Ammon's horn (tissue), 1 donor: ENCODE measurements at regions not wholly inside any gene's neighbourhood (a gene's known extent, or its start where the extent isn't known, plus 50 kb on each side); places are given as distances from the start of the nearest gene placed in this dataset.
"Not testable (repeated sequence)": the region's sequence is repeated elsewhere in the genome, so short reads cannot be mapped to it uniquely, and the experiment has no call there.

Source experiments
- DNase-seq: peaks from one replicate; pipeline ENCODE4 v3.0.0-alpha.2; 2016; ENCODE audit warnings: low spot score

DNA sequence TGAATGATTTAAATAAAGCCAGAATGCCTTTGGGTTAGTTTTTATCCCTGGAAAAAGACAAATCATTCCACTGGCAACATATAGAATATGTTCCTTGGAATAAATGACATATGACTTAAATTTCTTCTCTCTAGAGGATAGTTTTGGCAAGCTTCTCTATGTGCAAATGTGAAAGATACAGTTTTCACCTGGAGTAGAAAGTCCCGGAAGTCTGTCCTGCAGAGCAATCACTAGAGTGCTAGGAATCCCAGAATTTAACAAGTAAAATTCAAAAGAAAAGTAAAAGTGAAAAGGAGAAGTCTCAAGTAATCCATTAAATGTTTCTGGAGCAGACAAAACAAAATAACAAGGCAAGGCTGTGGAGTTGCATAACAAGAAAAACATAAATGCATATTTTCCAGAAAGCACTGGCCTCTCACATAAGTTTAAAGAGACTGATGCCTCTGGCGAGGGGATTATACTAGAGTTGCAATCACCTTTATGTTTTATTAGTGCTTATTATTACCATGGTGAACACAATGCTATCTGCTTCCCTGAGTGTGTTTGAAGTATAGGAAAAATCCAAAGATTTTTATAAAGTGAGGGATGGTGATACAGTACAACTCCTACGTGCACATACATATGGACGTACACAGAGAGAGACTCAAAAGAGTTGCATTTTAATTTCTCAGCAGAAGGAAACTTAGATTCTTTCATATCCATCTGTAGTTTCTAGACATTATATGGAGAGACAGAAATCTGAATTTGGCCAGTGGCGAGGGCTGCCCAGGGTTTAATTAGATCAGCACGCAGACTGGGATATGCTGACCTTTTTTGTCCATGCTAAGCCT, 188.3 kb upstream of the ANKRD55 start:
- no peak for DNase-seq

DNA sequence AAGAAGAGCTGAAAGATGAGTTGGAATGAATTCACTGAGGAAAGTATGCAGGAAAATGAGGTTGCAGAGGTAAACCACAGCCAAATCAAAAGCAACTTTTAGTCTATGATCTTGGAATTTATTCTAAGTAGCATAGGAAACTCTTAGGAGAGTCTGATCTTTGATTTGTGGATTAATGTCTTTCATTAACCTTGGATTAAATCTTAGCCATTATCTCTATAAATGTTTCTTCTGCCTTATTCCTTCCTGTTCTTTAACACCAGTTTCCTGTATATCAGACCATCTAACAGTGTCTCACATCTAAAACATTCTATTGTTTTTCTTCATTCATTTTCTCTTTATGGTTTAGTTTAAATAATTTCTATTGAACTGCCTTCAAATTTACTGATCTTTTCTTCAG, 187.2 kb upstream of the ANKRD55 start:
- no peak for DNase-seq

DNA sequence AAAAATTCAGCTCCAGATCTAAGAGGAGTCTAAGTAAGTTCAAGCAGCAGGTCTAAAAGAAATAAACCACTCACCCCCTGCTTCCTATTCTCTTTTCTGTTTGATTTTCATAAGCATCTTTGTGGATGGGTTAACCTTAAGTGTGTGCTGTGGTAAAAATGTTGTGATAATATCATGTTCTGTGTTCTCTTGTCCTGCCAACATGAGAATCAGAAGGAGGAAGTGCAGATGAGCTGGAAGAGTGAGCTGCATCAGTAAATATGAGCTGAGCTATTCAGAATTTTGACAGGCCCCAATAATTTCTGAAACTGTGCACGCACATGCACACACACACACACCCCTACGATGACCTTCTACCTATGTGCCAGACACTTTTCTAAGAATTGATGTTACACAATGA, 186.5 kb upstream of the ANKRD55 start:
- DNase-seq: no peak

DNA sequence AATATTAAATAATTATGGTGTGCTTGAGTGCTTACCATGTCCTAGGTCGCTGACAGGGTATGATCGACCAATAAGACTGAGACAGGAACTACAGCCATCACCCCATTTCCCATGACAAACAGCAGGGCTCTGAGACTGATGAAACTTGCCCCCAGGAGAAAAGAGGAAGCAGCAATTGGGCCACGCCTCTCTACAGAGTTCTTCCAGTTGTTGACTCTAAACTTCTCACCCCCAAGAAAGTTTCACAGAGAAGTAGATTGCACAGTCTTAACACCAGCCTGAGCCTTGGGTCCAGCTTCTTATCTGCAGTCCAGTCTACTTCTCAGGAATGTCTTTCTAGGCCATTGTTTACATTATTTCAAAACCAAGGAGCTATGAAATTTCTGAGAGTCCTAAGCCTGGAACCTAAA, 182.2 kb upstream of the ANKRD55 start:
- DNase-seq: peak; percentile 67

DNA sequence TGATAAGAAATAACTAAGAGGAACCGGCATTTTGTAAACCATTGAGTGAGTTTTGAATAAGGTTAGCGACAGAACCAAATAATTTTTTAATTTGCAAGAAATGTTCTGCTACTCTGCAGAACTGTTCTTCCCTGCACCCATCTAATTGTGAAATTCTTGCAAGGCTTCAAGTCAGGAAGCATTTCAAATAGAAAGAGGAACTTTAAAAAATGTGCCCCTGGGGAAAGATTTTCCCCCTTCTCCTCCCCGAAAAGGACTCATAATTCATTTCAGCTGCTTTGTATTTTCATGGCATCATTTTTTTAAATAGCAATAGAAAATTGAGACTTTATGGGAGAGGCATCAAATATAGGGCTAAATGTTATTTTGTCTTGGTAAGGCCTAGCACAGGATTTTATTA, 180.9 kb upstream of the ANKRD55 start:
- no peak for DNase-seq

DNA sequence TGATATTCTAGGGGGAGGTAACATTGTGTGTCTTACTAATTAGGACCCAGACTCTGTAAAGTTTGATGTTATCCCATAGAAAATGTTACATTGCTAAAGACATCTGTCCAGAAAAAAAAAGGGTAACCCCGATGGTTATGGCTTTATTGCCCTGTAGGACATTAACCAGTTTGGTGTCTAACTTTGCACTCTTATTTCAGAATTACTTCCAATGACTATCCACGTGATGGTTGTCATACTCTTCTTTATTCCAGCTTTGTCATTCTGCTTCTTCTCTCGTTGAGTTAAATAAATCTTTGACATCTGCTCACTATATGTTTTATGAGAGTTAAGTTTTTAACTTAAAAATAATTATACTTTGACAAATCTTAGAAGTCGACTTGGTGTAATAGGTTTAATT, 180.4 kb upstream of the ANKRD55 start:
- DNase-seq: no peak

DNA sequence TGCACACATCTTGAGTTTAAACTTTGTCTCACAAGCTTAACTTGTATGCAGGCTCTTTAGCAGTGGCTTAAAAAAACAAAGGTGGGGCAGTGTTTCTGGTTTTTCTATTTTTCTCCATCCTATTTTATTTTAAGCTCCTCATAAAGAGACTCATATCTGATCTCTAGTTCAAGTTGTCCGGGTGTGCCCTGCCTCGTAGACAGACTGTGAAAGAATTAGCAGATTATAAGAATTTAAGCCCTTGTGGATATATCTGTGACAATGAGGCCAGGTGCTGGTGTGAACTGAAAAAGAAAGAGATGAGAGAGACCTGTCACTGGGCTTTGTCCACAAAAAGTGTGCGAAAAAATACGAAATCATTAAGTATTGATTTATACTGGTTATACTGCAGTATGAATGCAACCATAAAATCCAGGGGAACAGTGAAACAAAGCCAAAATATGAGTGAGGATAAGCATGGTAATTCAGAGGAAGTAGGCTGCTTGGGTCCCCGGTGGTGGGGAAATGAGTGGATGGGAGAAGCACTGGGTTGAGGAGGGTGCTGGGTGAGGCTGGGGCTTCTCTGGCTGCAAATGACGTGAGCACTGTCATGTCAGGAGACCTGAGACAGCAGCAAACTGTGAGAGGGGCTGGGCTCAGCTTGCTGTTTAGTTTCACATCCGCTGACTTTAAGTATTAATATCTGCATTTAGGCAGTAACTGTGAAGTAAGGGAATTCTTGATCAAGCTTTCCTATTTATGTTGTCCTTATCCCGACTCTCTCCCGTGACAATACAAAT, 179.7 kb upstream of the ANKRD55 start:
- peak; percentile 74 for DNase-seq

DNA sequence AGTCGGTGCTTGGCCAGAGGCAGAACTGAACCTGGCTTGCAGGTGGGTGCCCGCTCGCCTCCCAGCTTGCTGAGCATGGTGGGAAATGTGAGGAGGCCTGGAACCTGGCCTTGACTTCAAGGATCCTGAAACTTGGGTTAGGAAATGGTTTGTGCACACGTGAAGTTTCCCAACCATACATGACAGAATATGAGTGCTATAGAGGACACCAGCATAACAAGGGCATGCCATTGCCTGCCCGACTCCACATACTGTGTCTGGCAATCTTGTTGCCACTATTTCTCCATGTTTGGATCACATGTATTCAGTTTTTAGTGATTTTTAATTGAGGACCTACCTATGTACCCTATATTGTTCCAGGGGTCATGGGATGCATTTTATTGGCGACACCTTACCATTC, 177.6 kb upstream of the ANKRD55 start:
- no peak for DNase-seq

DNA sequence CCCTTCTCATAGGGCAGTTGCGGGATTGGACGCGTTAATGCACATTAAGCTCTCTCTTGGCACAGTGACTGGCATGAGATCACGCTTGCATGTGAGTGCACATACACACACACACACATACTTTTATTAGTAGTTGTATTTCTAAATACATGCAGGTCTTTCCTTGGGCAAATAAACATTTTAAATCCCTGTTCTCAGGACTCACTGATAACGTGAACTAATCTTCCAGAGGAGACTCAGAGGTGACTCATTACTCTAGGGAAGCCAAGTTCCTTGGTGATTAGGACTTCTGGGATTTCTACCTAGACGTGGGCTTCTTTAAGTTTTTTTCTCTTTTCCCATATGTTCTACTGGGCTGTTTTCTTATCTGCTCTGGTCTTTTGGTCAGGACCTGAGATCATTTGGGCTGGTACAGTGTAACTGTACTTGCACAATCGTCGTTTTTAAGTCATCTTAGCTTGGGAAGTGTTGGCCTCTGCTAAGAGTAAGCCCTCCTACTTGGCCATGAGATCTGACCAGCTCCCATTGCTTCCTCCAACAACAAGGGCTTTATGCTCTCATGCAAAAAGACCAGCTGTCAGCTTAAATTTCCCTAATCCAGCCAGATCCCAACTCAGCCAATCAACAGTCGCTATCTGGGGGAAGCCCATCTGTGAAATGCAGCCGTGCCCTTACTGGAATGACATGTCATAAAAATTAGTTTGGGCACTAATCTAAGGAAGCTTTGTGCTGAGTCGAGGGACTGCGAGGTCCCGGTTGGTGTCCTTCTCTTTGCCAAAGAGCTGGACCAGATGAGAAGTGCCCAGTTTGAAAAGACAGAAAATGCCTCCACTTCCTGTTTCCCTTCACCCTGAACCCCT, 176.4 kb upstream of the ANKRD55 start:
- peak; percentile 59 for DNase-seq

DNA sequence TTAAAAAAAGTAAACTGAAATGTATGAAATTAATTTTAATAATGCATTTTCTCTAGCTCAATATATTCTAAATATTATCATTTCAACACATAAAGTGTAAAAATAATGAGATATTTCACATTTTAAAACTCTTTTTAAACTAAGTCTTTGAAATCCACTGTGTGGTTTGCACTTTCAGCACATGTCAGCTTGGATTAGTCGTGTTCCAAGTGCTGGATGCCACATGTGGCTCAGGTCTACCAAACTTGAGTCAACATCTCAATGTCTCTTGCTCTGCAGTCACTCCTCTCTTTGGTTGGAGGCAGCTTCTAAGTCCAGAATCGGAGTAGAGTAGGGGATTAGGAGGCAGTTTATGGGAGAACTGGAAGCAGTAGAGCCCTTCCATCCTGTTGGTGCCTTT, 173.7 kb upstream of the ANKRD55 start:
- no peak for DNase-seq

DNA sequence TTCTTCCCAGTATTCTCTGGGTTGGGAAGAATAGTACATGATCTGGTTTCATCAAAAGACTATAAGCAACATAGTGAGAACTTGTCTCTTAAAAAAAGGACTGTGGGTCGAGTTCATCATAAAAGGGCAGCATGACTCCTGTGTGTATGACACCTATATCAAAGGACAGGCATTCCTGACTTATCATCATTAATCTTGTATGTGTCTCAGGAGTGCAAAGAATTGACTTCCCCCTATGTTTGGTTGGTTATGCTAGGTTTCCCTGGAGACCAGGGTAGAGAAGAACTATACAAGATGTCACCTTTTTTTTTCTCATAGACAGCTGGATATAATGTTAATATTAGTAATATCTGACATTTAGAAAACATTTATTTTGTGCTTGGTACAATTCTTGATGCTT, 173.1 kb upstream of the ANKRD55 start:
- no peak for DNase-seq

DNA sequence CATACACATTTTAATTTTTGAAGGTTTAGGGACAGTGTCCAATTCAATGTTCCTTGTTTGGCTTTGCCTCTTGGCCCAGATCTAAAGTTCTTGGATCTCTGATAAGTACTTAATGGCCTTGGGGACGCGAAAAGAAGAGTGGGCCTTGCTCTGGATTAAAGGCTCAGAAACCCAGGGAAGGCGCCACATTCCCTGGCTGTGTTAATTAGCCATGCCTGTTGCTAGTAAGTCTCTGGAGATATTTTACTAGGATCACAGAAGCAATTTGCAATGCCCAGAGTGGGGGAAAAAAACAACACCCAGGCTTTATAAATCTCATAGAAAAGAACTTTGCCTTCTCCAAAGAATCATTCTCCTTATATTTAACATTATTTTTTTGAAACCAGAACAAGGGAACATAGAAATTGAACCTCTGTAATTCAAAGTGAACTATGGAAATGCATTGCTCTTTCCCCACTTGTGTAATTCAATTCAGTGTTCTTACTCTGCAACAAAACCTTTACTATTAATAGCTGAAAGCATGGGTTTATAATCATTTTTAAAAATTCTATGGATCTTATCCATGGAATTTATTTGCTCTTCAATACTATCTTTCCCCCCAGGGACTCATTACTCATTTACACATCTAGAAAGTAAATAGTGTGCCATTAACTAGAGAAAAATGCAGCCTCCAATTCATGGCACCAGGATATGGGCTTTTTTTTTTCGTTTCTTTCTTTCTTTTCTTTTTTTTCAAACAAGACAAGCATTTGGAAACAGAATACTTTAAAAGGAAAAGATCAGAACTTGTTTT, 172.2 kb upstream of the ANKRD55 start:
- DNase-seq: no peak

DNA sequence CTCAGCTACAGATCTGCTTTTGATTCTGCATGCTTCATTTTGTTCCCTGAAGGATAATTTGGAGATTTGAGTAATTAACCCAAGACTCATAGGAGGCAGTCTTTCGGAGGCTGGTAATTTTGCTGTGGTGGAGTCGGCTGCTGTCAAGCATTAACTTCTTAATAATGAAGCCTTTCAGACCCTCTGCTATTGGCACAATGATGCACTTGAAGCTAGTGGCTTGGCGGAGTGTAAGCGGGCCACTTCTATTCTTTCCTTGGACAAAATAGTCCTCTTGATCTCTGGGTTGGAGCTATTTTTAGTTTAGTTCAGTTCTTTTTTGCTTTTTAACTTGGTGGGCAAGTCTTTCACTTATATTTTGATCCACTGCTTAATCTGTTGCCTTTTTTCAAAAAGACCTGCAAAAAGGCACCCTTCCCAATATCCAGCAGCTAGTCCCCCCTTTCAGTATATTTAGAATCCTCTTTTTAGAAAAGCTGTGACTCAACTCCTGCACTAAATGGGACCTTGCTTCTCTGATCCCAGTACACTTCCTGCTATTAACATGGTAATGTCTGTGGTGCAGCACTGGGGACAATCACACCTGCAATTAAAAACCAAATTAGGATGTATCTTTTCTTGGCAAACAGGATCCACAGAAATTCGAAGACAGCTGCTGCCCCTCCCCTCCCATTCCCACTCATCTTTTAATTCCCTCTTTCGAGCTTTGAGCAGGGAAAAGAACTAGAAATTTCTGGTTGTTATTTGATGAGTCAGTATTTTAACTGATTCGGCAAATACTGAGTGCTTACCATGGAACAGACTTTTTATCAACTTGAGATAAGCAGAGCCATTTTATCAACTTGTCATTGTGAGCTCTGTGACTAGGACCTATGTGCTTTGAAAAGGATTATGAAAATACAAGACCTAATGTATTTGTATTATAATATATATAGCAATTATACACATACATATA, 169.4 kb upstream of the ANKRD55 start:
- peak; percentile 64 for DNase-seq

DNA sequence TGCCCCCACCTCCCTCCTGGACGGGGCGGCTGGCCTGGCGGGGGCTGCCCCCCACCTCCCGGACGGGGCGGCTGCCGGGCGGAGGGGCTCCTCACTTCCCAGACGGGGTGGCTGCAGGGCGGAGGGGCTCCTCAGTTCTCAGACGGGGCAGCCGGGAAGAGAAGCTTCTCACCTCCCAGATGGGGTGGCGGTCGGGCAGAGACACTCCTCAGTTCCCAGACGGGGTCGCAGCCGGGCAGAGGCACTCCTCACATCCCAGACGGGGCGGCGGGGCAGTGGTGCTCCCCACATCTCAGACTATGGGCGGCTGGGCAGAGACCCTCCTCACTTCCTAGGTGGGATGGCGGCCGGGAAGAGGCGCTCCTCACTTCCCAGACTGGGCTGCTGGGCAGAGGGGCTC, 164.7 kb upstream of the ANKRD55 start:
- DNase-seq: not testable (repeated sequence)

DNA sequence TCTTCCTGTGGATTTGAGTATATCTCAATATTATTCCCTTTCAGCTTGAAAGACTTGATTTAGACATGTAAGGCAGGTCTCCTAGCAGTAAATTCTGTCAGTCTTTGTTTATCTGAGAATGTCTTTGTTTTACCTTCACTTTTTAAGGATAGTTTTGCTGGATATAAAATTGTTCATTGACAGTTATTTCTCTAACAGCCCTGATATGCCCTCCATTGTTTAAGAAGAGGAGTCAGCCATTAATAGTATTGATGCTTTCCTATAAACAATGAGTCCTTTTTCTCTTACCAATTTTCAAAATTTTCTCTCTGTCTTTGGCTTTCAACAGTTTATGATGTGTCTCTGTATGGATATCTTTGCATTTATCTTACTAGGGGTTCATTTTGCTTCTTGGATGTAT, 163.5 kb upstream of the ANKRD55 start:
- DNase-seq: no peak

DNA sequence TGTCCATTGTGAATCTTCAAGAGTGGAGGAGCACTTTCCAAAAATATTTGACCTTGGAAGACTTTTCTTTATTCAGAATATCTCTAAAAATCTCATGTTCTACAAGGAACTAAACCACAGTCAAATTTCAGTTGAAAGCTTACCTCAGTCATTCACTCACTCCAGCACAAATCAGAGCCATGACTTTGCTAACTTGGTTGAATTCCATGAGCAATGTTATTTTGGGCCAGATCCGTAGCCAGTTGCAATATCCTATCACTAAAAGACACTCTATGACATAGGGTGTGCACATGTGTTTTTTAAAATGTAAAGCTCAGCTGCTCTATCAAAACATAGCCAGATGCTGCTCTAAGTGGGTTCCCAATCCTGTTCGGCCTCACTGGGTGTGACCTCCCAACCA, 156.1 kb upstream of the ANKRD55 start:
- no peak for DNase-seq

DNA sequence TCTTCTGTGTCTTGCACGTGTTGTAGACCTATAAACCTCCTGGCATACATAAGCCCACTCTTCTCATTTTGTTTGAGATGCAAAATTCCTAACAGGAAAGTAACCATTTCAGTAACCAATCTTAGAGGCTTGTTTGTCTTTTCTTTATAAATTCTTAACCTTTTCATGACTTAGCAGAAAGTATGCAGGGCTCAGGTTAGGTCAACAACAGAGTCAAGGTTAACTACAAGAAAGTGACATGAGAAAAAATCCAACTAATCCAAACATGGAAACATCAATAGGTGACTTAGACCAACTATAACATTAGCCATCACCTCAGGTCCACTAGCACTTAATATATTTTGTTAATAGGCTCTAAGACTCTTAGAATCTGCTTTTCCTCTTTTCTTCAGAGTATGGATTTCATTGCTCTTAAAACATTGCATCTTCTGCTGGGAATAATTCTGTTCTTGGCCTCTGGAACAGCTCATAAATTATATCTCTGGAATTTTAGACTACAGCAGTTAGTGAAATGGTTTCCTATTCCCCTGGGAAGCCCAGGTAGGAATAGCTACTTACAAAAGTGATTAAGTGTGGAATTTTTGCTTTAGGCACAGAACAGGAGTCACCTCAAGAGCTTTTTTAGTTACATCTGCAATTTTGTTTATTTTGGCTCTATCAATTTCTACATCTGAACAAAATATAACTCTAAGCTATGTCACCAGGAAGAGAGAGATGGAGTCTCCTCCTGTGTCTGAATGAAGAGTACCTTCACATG, 155.3 kb upstream of the ANKRD55 start:
- DNase-seq: no peak

DNA sequence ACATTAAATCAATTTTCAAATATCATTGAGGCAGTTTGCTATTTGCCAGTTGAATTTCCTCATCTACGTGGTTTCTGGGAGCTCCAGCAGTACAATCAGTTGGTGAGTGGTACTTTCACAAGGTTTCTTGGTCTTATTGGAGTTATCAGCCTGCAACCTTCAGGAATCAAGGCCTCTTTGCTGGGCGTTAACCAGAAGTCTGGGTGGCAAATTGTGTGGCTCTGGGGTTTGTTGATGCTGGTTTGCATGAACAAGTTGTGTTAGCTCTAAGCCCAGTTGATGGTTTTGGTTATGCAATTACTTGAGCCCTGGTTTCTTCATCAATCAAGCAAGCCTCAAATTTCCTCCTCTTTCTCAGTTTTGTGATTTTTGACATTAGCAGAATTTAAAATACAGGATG, 152.9 kb upstream of the ANKRD55 start:
- no peak for DNase-seq

DNA sequence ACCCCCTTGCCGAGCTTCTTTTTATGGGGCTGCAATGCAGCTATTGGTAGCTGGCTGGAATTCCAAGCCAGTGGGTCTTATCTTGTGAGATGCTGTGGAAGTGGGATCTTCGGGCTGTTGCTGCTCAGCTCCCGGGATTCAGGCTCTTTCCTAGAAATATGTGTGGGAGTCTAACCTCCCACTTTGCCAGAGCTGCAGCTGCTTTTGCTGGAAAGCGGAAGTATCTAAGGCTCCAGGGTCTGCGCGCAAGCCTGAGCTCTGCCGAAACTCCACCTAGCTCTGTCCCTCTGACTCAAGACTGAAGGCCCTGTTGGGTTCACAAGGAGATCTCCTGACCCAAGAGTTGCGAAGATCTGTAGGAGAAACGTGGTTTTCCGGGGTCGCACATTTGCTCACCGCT, 151.1 kb upstream of the ANKRD55 start:
- DNase-seq: no peak

DNA sequence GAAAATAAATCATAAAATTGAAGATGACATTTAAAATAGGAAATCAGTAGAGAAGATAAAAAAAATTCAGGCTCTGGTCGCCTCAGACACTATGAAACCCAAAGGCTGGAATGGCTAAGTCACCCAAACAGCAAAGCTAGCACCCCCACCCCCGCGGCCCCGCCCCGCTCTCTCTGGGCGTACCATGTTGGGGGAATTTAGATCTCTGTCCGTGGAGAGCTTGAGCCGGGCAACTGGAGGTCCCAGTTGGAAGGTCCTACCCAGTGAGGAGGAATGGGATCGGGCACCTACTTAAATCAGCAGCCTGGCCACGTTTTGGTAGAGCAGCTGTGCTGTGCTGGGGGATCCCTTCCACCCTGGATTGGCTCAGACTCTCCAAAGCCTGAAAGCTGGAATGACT, 150.6 kb upstream of the ANKRD55 start:
- DNase-seq: no peak
